ENCODE measurements at regions not wholly inside any gene's neighbourhood (a gene's known extent, or its start where the extent isn't known, plus 50 kb on each side); places are given as distances from the start of the nearest gene placed in this dataset.

DNA sequence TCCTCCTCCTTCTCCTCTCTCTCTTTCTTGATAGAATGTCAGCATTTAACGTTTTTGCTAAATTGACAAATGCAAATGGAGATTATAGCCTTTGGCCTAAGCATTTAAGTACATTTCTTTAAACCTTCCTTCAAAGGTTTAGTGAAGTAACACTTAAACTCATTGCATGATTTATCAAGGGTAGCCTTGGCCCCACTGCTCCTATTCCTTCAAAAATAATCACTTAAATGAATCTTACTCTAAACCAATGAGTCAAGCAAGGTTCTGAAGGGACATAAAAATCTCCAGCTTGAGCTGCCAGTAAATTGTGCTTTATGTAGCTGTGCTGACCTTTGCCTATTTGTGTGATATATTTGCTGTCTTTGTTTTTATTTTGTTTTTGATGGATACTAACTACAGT is 358.5 kb upstream of the AKR1E2 start:
- no peak overlapping the region for H3K27ac ChIP-seq (ENCODE audit: extremely low read depth, low read depth, low read length)
- no peak overlapping the region for H3K4me3 ChIP-seq (ENCODE audit: low read depth, low read length)
- no peak for TF ChIP-seq ZNF404 (tag by site-specific recombination; IDR thresholded peaks at IDR 0.05)
- TF ChIP-seq ZNF433 (tag by site-specific recombination; IDR thresholded peaks at IDR 0.05; ENCODE audit: low read depth) = no peak
- no peak for TF ChIP-seq ZNF776 (tag by site-specific recombination; IDR thresholded peaks at IDR 0.05; ENCODE audit: borderline replicate concordance)
- no peak for TF ChIP-seq ZNF2 (tag by site-specific recombination; IDR thresholded peaks at IDR 0.05)
- TF ChIP-seq, protein P1, sequence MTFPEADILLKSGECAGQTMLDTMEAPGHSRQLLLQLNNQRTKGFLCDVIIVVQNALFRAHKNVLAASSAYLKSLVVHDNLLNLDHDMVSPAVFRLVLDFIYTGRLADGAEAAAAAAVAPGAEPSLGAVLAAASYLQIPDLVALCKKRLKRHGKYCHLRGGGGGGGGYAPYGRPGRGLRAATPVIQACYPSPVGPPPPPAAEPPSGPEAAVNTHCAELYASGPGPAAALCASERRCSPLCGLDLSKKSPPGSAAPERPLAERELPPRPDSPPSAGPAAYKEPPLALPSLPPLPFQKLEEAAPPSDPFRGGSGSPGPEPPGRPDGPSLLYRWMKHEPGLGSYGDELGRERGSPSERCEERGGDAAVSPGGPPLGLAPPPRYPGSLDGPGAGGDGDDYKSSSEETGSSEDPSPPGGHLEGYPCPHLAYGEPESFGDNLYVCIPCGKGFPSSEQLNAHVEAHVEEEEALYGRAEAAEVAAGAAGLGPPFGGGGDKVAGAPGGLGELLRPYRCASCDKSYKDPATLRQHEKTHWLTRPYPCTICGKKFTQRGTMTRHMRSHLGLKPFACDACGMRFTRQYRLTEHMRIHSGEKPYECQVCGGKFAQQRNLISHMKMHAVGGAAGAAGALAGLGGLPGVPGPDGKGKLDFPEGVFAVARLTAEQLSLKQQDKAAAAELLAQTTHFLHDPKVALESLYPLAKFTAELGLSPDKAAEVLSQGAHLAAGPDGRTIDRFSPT (tag by site-specific recombination; IDR thresholded peaks at IDR 0.05) = no peak
- no peak for TF ChIP-seq YY1 (tag by site-specific recombination; IDR thresholded peaks at IDR 0.05)
- TF ChIP-seq, protein P2, sequence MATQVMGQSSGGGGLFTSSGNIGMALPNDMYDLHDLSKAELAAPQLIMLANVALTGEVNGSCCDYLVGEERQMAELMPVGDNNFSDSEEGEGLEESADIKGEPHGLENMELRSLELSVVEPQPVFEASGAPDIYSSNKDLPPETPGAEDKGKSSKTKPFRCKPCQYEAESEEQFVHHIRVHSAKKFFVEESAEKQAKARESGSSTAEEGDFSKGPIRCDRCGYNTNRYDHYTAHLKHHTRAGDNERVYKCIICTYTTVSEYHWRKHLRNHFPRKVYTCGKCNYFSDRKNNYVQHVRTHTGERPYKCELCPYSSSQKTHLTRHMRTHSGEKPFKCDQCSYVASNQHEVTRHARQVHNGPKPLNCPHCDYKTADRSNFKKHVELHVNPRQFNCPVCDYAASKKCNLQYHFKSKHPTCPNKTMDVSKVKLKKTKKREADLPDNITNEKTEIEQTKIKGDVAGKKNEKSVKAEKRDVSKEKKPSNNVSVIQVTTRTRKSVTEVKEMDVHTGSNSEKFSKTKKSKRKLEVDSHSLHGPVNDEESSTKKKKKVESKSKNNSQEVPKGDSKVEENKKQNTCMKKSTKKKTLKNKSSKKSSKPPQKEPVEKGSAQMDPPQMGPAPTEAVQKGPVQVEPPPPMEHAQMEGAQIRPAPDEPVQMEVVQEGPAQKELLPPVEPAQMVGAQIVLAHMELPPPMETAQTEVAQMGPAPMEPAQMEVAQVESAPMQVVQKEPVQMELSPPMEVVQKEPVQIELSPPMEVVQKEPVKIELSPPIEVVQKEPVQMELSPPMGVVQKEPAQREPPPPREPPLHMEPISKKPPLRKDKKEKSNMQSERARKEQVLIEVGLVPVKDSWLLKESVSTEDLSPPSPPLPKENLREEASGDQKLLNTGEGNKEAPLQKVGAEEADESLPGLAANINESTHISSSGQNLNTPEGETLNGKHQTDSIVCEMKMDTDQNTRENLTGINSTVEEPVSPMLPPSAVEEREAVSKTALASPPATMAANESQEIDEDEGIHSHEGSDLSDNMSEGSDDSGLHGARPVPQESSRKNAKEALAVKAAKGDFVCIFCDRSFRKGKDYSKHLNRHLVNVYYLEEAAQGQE (tag by site-specific recombination; IDR thresholded peaks at IDR 0.05) = no peak
- TF ChIP-seq ZNF155 (tag by site-specific recombination; IDR thresholded peaks at IDR 0.05) = no peak
- no peak for TF ChIP-seq ZNF549 (tag by site-specific recombination; IDR thresholded peaks at IDR 0.05)
- no peak for TF ChIP-seq ZNF16 (tag by site-specific recombination; IDR thresholded peaks at IDR 0.05; ENCODE audit: low read depth)
- TF ChIP-seq ZXDB (tag by site-specific recombination; IDR thresholded peaks at IDR 0.05) = no peak
- TF ChIP-seq, protein P3, sequence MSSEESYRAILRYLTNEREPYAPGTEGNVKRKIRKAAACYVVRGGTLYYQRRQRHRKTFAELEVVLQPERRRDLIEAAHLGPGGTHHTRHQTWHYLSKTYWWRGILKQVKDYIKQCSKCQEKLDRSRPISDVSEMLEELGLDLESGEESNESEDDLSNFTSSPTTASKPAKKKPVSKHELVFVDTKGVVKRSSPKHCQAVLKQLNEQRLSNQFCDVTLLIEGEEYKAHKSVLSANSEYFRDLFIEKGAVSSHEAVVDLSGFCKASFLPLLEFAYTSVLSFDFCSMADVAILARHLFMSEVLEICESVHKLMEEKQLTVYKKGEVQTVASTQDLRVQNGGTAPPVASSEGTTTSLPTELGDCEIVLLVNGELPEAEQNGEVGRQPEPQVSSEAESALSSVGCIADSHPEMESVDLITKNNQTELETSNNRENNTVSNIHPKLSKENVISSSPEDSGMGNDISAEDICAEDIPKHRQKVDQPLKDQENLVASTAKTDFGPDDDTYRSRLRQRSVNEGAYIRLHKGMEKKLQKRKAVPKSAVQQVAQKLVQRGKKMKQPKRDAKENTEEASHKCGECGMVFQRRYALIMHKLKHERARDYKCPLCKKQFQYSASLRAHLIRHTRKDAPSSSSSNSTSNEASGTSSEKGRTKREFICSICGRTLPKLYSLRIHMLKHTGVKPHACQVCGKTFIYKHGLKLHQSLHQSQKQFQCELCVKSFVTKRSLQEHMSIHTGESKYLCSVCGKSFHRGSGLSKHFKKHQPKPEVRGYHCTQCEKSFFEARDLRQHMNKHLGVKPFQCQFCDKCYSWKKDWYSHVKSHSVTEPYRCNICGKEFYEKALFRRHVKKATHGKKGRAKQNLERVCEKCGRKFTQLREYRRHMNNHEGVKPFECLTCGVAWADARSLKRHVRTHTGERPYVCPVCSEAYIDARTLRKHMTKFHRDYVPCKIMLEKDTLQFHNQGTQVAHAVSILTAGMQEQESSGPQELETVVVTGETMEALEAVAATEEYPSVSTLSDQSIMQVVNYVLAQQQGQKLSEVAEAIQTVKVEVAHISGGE (tag by site-specific recombination; conservative IDR thresholded peaks at IDR 0.05; ENCODE audit: low read depth) = no peak
- ChIA-PET CTCF (no interaction called here), POLR2A (no interaction called here)
- no peaks in the 10 kb centered on the region for H3K9me3 ChIP-seq (ENCODE audit: control insufficient read depth, insufficient read depth, low read depth, low read length)
- no peaks in the 10 kb centered on the region for H3K36me3 ChIP-seq (ENCODE audit: control insufficient read depth in 2 of 2, insufficient read depth in 1 of 2, low read length in 2 of 2)
- H3K4me1 ChIP-seq (ENCODE audit: control insufficient read depth, insufficient read depth, low read length) = no peaks in the 10 kb centered on the region

DNA sequence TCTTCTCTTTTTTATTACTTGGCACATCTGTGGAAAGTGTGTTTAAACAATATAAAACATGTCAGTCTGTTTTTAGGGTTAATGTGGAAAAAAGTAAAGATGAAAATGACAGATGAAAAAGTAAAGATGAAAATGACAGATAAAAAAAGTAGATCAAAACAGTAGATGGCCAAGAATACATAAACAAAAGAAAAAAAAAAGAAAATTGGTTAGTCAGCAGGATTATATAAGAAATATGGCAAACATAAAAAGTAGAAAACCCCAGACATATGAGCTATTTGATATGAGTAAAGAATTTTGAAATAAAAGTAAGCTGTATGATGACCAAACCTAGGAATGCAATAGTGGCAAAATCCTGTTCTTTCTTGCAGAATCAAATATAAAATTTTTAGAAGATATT is 365.7 kb upstream of the AKR1E2 start:
- no peaks in the 10 kb centered on the region for H3K36me3 ChIP-seq (ENCODE audit: control insufficient read depth in 2 of 2, insufficient read depth in 1 of 2, low read length in 2 of 2)
- H3K4me1 ChIP-seq (ENCODE audit: control insufficient read depth, insufficient read depth, low read length) = no peaks in the 10 kb centered on the region
- ChIA-PET CTCF (no interaction called here), POLR2A (no interaction called here)
- TF ChIP-seq ZNF768 (tag by site-specific recombination; IDR thresholded peaks at IDR 0.05) = no peak
- no peak for TF ChIP-seq ZNF248 (tag by site-specific recombination; IDR thresholded peaks at IDR 0.05)
- TF ChIP-seq ZNF155 (tag by site-specific recombination; IDR thresholded peaks at IDR 0.05) = no peak
- no peak for TF ChIP-seq ZFP37 (tag by site-specific recombination; IDR thresholded peaks at IDR 0.05)
- TF ChIP-seq, protein P2 (tag by site-specific recombination; IDR thresholded peaks at IDR 0.05) = no peak
- TF ChIP-seq ZNF549 (tag by site-specific recombination; IDR thresholded peaks at IDR 0.05) = no peak
- no peak for TF ChIP-seq ZIC2 (tag by site-specific recombination; IDR thresholded peaks at IDR 0.05)
- TF ChIP-seq, protein P4, sequence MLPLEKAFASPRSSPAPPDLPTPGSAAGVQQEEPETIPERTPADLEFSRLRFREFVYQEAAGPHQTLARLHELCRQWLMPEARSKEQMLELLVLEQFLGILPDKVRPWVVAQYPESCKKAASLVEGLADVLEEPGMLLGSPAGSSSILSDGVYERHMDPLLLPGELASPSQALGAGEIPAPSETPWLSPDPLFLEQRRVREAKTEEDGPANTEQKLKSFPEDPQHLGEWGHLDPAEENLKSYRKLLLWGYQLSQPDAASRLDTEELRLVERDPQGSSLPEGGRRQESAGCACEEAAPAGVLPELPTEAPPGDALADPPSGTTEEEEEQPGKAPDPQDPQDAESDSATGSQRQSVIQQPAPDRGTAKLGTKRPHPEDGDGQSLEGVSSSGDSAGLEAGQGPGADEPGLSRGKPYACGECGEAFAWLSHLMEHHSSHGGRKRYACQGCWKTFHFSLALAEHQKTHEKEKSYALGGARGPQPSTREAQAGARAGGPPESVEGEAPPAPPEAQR (tag by site-specific recombination; IDR thresholded peaks at IDR 0.05) = no peak
- no peak for TF ChIP-seq ZNF530 (tag by site-specific recombination; IDR thresholded peaks at IDR 0.05; ENCODE audit: low read depth)
- H3K4me3 ChIP-seq (ENCODE audit: low read depth, low read length) = no peak overlapping the region
- no peaks in the 10 kb centered on the region for H3K9me3 ChIP-seq (ENCODE audit: control insufficient read depth, insufficient read depth, low read depth, low read length)
- H3K27ac ChIP-seq (ENCODE audit: extremely low read depth, low read depth, low read length) = no peak overlapping the region
